ENCODE measurements at regions not wholly inside any gene's neighbourhood (a gene's known extent, or its start where the extent isn't known, plus 50 kb on each side); places are given as distances from the start of the nearest gene placed in this dataset.
"Not testable (repeated sequence)": the region's sequence is repeated elsewhere in the genome, so short reads cannot be mapped to it uniquely, and the experiment has no call there.

GRCh38 chr6:15922510-15923250, 206.2 kb upstream of the MYLIP start:
- peak; percentile 85 for DNase-seq

DNA sequence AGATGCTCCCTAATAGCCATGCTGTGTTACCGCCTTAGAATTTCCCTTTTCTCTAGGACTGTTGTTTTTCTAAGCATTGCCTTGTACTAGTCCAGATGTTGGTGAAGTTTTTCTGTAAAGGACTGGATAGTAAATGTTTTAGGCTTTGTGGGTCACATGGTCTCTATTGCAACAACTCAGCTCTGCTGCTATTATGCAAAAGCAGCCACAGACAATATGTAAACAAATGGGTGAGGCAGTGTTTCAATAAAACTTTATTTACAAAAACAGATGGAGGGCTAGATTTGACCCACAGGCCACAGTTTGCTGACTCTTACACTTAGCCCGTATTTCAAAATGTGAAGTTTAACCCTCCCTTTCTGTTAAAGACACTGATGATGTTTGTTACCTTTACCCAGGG, 207.6 kb upstream of the MYLIP start:
- DNase-seq: peak; percentile 54

GRCh38 chr6:15916581-15916980, 212.3 kb upstream of the MYLIP start:
- DNase-seq: no peak

GRCh38 chr6:15915508-15916178, 213.2 kb upstream of the MYLIP start:
- DNase-seq: no peak

DNA sequence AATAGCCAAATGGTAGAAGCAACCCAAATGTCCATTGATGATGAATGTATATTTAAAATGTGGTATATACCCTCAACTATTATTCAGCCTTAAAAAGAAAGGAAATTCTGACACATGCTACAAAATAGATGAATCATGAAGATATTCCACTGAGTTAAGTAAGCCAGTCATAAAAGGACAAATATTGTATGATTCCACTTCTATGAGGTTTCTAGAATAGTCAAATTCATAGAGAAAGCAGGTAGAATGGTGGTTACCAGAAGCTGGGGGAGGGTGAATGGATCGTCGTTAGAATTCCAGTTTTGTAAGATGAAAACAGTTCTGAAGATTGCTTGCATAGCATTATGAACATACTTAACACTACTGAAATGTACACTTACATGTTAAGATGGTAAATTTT, 214.3 kb upstream of the MYLIP start:
- no peak for DNase-seq

- no peak for DNase-seq
Measured at GRCh38 chr6:15913573-15913972, 215.3 kb upstream of the MYLIP start.

- DNase-seq: no peak
Measured at GRCh38 chr6:15912505-15913400, 216.1 kb upstream of the MYLIP start.

DNA sequence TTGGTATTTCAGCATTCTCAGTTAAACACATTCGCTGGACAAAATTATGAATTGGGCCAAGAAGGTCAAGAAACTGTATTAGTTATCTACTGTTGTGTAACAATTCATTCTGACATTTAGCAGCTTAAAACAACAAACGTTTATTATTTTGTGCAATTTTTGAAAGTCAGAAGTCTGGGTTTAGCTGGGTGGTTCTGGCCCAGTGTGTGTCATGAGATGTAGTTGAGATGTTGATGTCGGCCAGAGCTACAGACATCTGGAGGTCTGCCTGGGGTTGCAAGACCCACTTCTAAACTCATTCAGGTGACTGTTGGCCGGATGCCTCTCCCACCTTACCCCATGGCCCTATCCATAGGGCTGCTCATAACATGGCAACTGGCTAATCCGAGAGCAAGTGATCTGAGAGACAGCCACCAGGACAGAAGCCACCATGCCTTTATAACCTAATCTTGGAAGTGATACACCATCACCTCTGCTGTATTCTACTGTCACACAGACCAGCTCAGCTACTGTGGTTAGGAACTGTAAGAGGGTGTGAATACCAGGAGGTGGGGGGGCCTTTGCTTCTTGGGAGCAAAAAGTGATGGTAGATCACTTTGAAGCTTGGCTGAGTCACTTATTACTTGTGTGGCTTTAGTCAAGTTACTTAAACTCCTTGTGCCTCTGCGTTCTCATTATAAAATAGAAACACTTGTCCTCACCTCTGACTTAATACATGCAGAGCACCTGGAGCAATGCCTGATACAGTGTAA, 217.0 kb upstream of the MYLIP start:
- DNase-seq: no peak

GRCh38 chr6:15909290-15910070, 219.4 kb upstream of the MYLIP start:
- no peak for DNase-seq

DNA sequence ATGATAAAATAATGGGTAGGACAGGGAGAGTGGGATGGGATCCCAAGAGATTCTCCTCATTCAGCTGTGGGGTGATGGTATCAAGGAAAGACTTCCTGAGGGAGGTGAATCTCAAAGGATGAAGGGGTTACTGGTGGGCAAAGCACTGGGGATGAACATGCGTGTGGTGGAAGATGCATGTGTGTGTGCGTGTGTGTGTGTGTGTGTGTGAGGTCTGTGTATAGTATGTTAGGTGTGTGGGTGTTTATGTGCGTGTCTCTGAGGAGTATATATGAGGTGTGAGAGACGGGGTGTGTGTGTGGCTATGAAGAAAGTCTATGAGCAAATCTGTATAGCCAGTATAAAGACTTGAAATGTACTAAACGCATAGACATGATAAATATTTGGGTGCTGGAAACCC, 220.0 kb upstream of the MYLIP start:
- no peak for DNase-seq

GRCh38 chr6:15907914-15908518, 220.9 kb upstream of the MYLIP start:
- no peak for DNase-seq

DNA sequence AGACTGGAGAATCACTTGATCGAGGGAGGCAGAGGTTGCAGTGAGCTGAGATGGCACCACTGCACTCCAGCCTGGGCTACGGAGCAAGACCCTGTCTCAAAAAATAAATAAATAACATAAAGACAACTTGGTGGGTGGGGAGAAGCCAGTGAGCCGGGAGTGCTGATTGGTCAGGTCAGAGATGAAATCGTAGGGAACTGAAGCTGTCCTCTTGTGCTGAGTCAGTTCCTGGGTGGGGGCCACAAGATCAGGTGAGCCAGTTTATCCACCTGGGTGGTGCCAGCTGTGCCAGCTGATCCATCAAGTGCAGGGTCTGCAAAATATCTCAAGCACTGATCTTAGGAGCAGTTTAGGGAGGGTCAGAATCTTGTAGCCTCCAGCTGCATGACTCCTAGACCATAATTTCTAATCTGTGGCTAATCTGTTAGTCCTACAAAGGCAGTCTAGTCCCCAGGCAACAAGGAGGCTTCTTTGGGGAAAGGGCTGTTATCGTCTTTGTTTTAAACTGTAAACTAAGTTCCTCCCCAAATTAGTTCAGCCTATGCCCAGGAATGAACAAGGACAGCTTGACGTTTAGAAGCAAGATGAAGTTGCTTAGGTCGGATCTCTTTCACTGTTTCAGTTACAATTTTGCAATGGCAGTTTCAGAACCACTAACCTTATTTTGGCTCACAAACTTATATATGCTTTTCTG, 221.5 kb upstream of the MYLIP start:
- DNase-seq: not testable (repeated sequence)

DNA sequence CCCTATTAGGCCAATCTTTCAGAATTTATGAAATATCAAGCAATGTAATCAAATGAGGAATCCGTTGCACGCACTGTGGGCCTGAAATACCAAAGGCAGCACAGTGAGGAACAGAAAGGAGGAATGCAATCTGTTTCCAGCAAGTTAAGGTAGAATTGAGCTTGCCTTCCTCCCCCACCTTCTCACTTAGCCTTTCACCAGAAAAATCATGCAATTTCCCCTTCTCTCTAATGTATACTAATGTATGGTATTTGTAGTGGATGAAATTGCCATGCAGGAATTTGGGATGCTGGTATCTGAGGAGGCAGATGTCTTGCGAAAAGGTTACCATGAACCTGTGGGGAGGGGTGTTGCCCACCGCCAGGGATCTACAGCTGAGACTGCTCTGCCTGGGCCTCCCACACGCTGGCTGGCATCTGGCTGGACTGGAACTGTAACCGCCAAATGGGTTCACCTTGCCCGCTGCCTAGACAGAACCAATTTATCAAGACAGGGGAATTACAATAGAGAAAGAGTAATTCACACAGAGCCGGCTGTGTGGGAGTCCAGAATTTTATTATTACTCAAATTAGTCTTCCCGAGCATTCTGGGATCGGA, 222.4 kb upstream of the MYLIP start:
- DNase-seq: peak; percentile 39

DNA sequence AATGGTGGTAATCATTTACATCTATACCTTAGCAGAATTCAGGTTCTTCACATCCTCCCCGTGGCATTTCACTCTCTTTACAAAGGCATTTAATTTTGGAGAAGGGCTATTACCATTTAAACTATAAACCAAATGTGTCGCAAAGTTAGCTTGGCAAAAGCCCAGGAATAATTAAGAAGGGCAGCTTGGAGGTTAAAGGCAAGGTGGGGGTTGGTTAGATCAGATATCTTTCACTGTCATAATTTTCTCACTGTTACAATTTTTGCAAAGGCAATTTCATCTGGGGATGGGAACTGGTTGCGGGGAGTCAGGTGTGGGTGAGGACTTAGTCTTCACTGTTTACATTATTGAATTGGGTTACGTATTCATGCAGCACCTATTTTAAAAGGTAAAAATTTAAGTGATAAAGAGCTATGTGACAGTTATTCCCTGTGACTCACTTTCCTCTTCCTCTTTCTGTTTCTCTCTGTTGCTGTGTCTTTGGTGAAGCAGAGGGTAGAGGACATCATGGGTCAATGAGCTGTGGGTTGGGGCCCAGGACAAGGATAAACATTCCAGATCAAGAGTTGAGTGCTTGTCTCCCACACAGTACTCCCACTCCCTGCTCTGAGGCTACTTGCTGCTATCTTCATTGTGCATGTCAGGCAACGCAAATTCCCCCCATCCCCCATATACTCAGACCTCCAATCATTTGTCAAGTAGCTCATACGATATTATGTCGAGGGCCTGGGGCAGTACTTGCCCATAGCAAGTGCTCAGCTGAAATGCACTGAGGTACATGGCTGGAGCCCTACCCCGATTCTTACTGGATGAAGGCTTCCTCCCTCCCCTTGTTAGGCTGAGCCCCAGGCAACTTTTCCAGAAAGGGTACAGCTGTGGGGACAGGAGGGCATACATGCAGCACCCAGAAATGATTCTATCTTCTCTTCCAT, 223.1 kb upstream of the MYLIP start:
- DNase-seq: peak; percentile 85

DNA sequence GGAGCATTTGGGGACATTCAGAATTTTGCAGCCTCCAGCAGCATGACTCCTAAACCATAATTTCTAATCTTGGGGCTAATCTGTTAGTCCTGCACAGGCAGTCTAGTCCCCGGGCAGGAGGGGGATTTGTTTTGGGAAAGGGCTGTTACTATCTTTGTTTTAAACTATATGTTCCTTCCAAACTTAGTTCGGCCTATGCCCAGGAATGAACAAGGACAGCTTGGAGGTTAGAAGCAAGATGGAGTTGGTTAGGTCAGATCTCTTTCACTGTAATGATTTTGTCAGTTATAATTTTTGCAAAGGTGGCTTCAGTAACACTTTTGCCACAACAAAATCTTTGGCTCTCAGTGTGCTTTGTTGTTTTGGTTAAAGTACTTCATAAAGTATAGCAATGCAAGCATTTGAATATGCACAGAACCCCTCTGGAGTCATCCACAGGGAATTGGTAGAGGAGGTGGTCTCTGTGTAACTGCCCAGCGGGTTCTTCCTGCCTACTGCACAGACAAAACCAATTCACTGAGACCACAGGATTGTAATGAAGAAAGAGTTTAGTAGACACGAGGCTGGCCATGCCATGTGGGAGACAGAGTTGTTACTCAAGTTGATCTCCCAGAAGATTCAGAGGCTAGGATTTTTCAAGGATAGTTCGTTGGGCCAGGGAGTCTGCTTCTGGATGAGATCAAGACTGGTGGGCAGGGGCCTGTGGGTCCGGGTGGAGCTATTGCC, 224.1 kb upstream of the MYLIP start:
- peak; percentile 43 for DNase-seq

DNA sequence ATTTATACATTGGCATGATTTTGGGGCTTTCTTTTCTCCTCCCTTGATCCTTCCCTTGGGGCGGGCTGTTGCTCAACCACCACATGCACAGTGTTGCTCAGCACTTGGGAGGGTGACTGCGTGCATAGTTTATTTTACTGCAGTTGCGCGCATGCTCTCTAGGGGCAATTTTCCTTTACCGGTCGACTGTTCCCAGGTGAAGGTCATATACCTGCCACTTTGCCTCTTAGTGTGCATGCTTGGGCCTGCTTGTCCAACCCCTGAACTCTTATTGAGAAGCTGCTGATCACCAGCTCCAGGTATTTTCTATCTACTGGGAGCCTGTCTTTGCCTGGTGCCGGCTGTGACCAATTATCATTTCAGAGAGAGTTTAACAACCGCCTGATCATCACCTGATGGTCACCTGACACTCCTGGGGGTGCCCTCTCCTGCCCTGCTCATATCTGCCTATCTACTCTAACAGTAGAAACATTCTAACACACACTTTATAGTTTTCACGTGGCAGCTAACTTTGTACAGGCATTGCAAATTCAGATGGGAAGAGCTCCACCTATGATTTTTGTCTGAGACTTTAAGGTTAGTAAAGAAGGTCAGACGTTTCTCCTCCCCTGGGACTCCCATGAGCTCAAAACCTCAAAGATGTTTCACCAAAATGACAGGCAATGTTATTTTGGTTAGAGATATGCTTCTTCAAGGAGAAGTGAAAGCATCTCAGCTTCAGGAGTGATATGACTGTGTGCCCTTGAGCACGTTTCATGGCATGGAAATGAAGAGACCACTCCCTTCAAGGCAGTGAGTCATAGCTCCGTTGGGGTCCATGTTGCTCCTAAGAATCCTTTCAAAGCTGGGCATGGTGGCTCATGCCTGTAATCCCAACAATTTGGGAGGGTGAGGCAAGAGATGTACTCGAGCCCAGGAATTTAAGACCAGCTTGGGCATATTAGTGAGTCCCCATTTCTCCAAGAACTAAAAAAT, 227.5 kb upstream of the MYLIP start:
- peak; percentile 99 for DNase-seq

- DNase-seq: no peak
Measured at GRCh38 chr6:15898693-15899092, 230.2 kb upstream of the MYLIP start.

All from MV-4-11 (cell line).